ENCODE measurements at regions not wholly inside any gene's neighbourhood (a gene's known extent, or its start where the extent isn't known, plus 50 kb on each side); places are given as distances from the start of the nearest gene placed in this dataset.

GRCh38 chrX:39716802-39717540 lies 380.8 kb downstream of the BCOR start:
- H3K4me3 ChIP-seq (ENCODE audit: low read depth, low read length) = no peak overlapping the region
- FAIRE-seq = peak; percentile 87
- TF ChIP-seq, protein P1, sequence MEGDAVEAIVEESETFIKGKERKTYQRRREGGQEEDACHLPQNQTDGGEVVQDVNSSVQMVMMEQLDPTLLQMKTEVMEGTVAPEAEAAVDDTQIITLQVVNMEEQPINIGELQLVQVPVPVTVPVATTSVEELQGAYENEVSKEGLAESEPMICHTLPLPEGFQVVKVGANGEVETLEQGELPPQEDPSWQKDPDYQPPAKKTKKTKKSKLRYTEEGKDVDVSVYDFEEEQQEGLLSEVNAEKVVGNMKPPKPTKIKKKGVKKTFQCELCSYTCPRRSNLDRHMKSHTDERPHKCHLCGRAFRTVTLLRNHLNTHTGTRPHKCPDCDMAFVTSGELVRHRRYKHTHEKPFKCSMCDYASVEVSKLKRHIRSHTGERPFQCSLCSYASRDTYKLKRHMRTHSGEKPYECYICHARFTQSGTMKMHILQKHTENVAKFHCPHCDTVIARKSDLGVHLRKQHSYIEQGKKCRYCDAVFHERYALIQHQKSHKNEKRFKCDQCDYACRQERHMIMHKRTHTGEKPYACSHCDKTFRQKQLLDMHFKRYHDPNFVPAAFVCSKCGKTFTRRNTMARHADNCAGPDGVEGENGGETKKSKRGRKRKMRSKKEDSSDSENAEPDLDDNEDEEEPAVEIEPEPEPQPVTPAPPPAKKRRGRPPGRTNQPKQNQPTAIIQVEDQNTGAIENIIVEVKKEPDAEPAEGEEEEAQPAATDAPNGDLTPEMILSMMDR (IDR thresholded peaks at IDR 0.05; ENCODE audit: insufficient read depth, low read length, severe bottlenecking) = no peak

DNA sequence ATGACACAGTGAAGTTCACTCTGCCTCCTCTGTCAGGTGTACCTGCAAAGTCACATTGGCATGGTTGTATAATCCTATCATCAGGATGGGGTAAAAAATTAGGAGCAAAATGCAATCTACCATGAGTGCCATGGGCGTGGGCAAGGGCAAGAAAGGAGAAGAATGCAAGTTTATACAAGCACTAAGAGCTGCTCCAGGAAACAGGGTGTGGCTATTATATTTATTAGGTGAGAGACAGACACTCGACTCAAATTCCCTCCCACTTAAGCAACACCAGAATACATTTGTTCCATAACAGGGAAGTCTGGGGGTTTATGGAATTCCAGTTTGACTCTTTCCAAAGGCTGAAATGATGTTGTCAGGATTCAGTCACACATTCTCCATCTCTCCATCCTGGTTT lies 378.8 kb downstream of the BCOR start:
- TF ChIP-seq, protein P1 (IDR thresholded peaks at IDR 0.05; ENCODE audit: insufficient read depth, low read length, severe bottlenecking) = no peak
- Histone ChIP-seq H3K36me3 (ENCODE audit: control insufficient read depth, insufficient read depth, low read length) (no peaks in the 10 kb centered on the region), H3K4me3 (ENCODE audit: low read depth, low read length) (no peak overlapping the region), H3K27me3 (ENCODE audit: control insufficient read depth, insufficient read depth, low read length) (no peaks in the 10 kb centered on the region)
- FAIRE-seq (no peak), DNase-seq (ENCODE audit: low read depth) (peak; percentile 66)

More at GRCh38 chrX:39716802-39717540, 380.8 kb downstream of the BCOR start:
- no peaks in the 10 kb centered on the region for H3K36me3 ChIP-seq (ENCODE audit: control insufficient read depth, insufficient read depth, low read length)
- H3K27me3 ChIP-seq (ENCODE audit: control insufficient read depth, insufficient read depth, low read length) = no peaks in the 10 kb centered on the region
- DNase-seq (ENCODE audit: low read depth) = no peak

GRCh38 chrX:39720945-39721344 lies 376.8 kb downstream of the BCOR start:
- TF ChIP-seq, protein P1 (IDR thresholded peaks at IDR 0.05; ENCODE audit: insufficient read depth, low read length, severe bottlenecking) = no peak
- H3K27me3 ChIP-seq (ENCODE audit: control insufficient read depth, insufficient read depth, low read length) = no peaks in the 10 kb centered on the region
- DNase-seq (ENCODE audit: low read depth) (no peak), FAIRE-seq (no peak)
- H3K36me3 ChIP-seq (ENCODE audit: control insufficient read depth, insufficient read depth, low read length) = no peaks in the 10 kb centered on the region
- no peak overlapping the region for H3K4me3 ChIP-seq (ENCODE audit: low read depth, low read length)

- Histone ChIP-seq H3K36me3 (ENCODE audit: control insufficient read depth, insufficient read depth, low read length) (no peaks in the 10 kb centered on the region), H3K4me3 (ENCODE audit: low read depth, low read length) (no peak overlapping the region)
- no peak for FAIRE-seq
These were observed 376.0 kb downstream of the BCOR start for GRCh38 chrX:39721566-39722279.

DNA sequence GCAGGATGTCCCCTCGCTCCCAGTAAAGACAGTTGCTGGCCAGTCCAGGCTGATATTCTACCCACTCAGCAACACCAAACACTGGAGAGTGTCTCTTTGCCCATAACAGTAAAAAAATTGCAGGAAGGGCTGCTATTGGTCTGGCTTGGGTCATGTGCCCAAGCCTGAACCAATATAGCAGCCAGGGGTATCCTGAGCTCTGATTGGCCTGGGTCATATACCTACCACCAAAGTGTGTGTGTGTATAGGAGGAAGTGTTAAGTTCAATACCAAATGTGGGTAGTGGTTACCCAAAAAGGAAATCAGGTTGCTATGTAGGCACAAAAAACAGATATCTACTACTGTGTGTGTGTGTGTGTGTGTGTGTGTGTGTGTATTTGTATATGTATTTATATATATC lies 373.2 kb downstream of the BCOR start:
- FAIRE-seq = no peak
- no peak for DNase-seq (ENCODE audit: low read depth)
- Histone ChIP-seq H3K27me3 (ENCODE audit: control insufficient read depth, insufficient read depth, low read length) (no peaks in the 10 kb centered on the region), H3K36me3 (ENCODE audit: control insufficient read depth, insufficient read depth, low read length) (no peaks in the 10 kb centered on the region), H3K4me3 (ENCODE audit: low read depth, low read length) (no peak overlapping the region)
- TF ChIP-seq, protein P1 (IDR thresholded peaks at IDR 0.05; ENCODE audit: insufficient read depth, low read length, severe bottlenecking) = no peak

More at GRCh38 chrX:39721566-39722279, 376.0 kb downstream of the BCOR start:
- TF ChIP-seq, protein P1 (IDR thresholded peaks at IDR 0.05; ENCODE audit: insufficient read depth, low read length, severe bottlenecking) = no peak
- H3K27me3 ChIP-seq (ENCODE audit: control insufficient read depth, insufficient read depth, low read length) = no peaks in the 10 kb centered on the region
- no peak for DNase-seq (ENCODE audit: low read depth)
